GM12878 (cell line): ENCODE measurements at regions not wholly inside any gene's neighbourhood (a gene's known extent, or its start where the extent isn't known, plus 50 kb on each side); places are given as distances from the start of the nearest gene placed in this dataset.

ENCODE experiments used
- ATAC-seq: fragments of 200-7000 bp; cut with Tn5 transposase; 3 replicates; pipeline ENCODE4 v1.9.1; 2020; ENCODE audit warnings: mild to moderate bottlenecking, moderate library complexity
- BruUV-seq: library from RNA; stranded (reverse); fragments of 400-500 nt; replicated peaks from 2 replicates; lab custom pipeline; 2021; lab: Mats Ljungman, UMichigan
- CTCF ChIA-PET: fragments of 300-600 bp; sonication (Branson Sonifier 250); formaldehyde crosslinking; extraction: SDS; loops from one replicate; lab custom pipeline; 2021; ENCODE audit warnings: inconsistent platforms; lab: Yijun Ruan, JAX
- POLR2A ChIA-PET: fragments of 350-600 bp; formaldehyde crosslinking; extraction: SDS; loops from one replicate; lab custom pipeline; 2021; ENCODE audit warnings: inconsistent platforms; lab: Charles Lee
- RAD21 ChIA-PET: fragments of 300-600 bp; sonication (Branson Sonifier 250); formaldehyde crosslinking; loops from one replicate; lab custom pipeline; 2023; ENCODE audit warnings: antibody characterized with exemption; ENCODE audit not compliant: unreplicated experiment; lab: Charles Lee
- SMC1A ChIA-PET: fragments of 300-600 bp; sonication (Branson Sonifier 250); formaldehyde crosslinking; loops from one replicate; lab custom pipeline; 2023; ENCODE audit not compliant: unreplicated experiment, uncharacterized antibody; lab: Charles Lee
- DNase-seq: peaks from one replicate; pipeline ENCODE4 v3.0.0-alpha.2; 2011; ENCODE audit warnings: low read depth, low spot score
- FAIRE-seq: peaks from 3 replicates; lab custom pipeline; 2011; peaks lifted over from hg19 to GRCh38; lab: Jason Lieb, UNC
- H2AFZ ChIP-seq: 2 replicates; pipeline ENCODE4 v1.6.0; 2011; ENCODE audit warnings: low read depth, low read length, control low read depth; ENCODE audit not compliant: control insufficient read depth
- H3K27ac ChIP-seq: 2 replicates; pipeline ENCODE4 v1.5.1; 2011; ENCODE audit warnings: control low read depth; ENCODE audit not compliant: control insufficient read depth, insufficient read depth
- H3K27me3 ChIP-seq, 2 experiments: replicated peaks in 1 of 2; 2 replicates each; pipeline versions ENCODE4 v1.6.0 to v1.6.1; 2011; ENCODE audit warnings: low read length in 1 of 2; ENCODE audit not compliant: control insufficient read depth in 2 of 2, insufficient read depth in 2 of 2
- H3K36me3 ChIP-seq, 2 experiments: 2 replicates each; pipeline ENCODE4 v1.5.1; 2011; ENCODE audit warnings: low read length in 1 of 2; ENCODE audit not compliant: control insufficient read depth in 2 of 2, insufficient read depth in 2 of 2
- H3K4me1 ChIP-seq: 2 replicates; pipeline ENCODE4 v1.6.1; 2011; ENCODE audit warnings: mild to moderate bottlenecking, low read length, moderate library complexity, mixed read lengths; ENCODE audit not compliant: control insufficient read depth, insufficient read depth
- H3K4me2 ChIP-seq: 2 replicates; pipeline ENCODE4 v1.6.0; 2011; ENCODE audit warnings: control low read depth; ENCODE audit not compliant: control insufficient read depth, insufficient read depth
- H3K4me3 ChIP-seq: fragments of 200-600 bp; sonication (generic); 2 replicates; pipeline ENCODE4 v1.5.1; 2016
- H3K79me2 ChIP-seq: 2 replicates; pipeline ENCODE4 v1.6.0; 2011; ENCODE audit warnings: low read length; ENCODE audit not compliant: control insufficient read depth, insufficient read depth
- H3K9ac ChIP-seq: 2 replicates; pipeline ENCODE4 v1.8.0; 2011; ENCODE audit warnings: low read length, control low read depth, mixed read lengths; ENCODE audit not compliant: control insufficient read depth, insufficient read depth
- H3K9me3 ChIP-seq: replicated peaks from 3 replicates; pipeline ENCODE4 v1.5.1; 2011; ENCODE audit warnings: mild to moderate bottlenecking, low read length; ENCODE audit not compliant: control insufficient read depth, insufficient read depth
- H4K20me1 ChIP-seq: 2 replicates; pipeline ENCODE4 v1.6.0; 2011; ENCODE audit not compliant: control insufficient read depth, insufficient read depth
- BCL11A ChIP-seq: IDR thresholded peaks from 2 replicates; pipeline ENCODE4 v1.6.1; 2011; ENCODE audit warnings: low read depth, low read length
- BCL3 ChIP-seq: IDR thresholded peaks from 2 replicates; pipeline ENCODE4 v1.6.1; 2011; ENCODE audit warnings: borderline replicate concordance, low read depth, mild to moderate bottlenecking, moderate library complexity, low read length; ENCODE audit not compliant: insufficient read depth, poor library complexity, severe bottlenecking
- BRCA1 ChIP-seq: IDR thresholded peaks from 2 replicates; pipeline ENCODE4 v1.6.1; 2011; ENCODE audit warnings: low read depth, low read length, improper control_type of control experiment
- CEBPB ChIP-seq, 2 experiments: fragments of 150-350 bp in 1 of 2; IDR thresholded peaks; 2 replicates each; pipeline ENCODE4 v1.6.1; 2012 to 2014; ENCODE audit warnings: low read depth in 2 of 2, low read length in 2 of 2, borderline replicate concordance in 1 of 2, inconsistent platforms in 1 of 2
- GATAD2B ChIP-seq: fragments of 450-650 bp; conservative IDR thresholded peaks from 2 replicates; pipeline ENCODE4 v1.6.1; 2017; ENCODE audit warnings: low read depth, mild to moderate bottlenecking, moderate library complexity
- IRF4 ChIP-seq: IDR thresholded peaks from 2 replicates; pipeline ENCODE4 v1.6.1; 2011; ENCODE audit warnings: low read depth, low read length
- NFIC ChIP-seq: IDR thresholded peaks from 2 replicates; pipeline ENCODE4 v1.6.1; 2012; ENCODE audit warnings: low read depth, mild to moderate bottlenecking, inconsistent platforms, low read length, moderate library complexity
- NR2C2 ChIP-seq: IDR thresholded peaks from 2 replicates; pipeline ENCODE4 v1.6.1; 2011; ENCODE audit warnings: borderline replicate concordance, low read depth; ENCODE audit not compliant: control insufficient read depth, insufficient read length
- PAX5 ChIP-seq: IDR thresholded peaks from 2 replicates; pipeline ENCODE4 v1.6.1; 2011; ENCODE audit warnings: low read depth, low read length, borderline replicate concordance
- PAX8 ChIP-seq: fragments of 450-650 bp; IDR thresholded peaks from 2 replicates; pipeline ENCODE4 v1.6.1; 2017; ENCODE audit warnings: mild to moderate bottlenecking, moderate library complexity
- SMAD1 ChIP-seq: fragments of 450-650 bp; IDR thresholded peaks from 2 replicates; pipeline ENCODE4 v1.6.1; 2018; ENCODE audit warnings: mild to moderate bottlenecking, low read depth; ENCODE audit not compliant: partially characterized antibody
- SP1 ChIP-seq: IDR thresholded peaks from one replicate; pipeline ENCODE4 v1.6.1; 2011; ENCODE audit warnings: low read depth, low read length
- SRF ChIP-seq, 2 experiments: IDR thresholded peaks; 2 replicates each; pipeline ENCODE4 v1.6.1; 2011; ENCODE audit warnings: low read depth in 2 of 2, low read length in 2 of 2, mild to moderate bottlenecking in 1 of 2, moderate library complexity in 1 of 2
- SUPT20H ChIP-seq: IDR thresholded peaks from 2 replicates; pipeline ENCODE4 v1.6.1; 2011; ENCODE audit warnings: low read depth, mild to moderate bottlenecking, low read length, moderate library complexity, borderline replicate concordance; ENCODE audit not compliant: control insufficient read depth
- YBX1 ChIP-seq: fragments of 450-650 bp; IDR thresholded peaks from 2 replicates; pipeline ENCODE4 v1.6.1; 2016; ENCODE audit warnings: antibody characterized with exemption
- ZNF217 ChIP-seq: fragments of 450-650 bp; IDR thresholded peaks from 2 replicates; pipeline ENCODE4 v1.6.1; 2017; ENCODE audit warnings: antibody characterized with exemption, mild to moderate bottlenecking
- ZNF622 ChIP-seq: fragments of 450-650 bp; IDR thresholded peaks from 2 replicates; pipeline ENCODE4 v1.6.1; 2017; ENCODE audit warnings: mild to moderate bottlenecking, inconsistent platforms
- ZSCAN29 ChIP-seq: fragments of 450-650 bp; IDR thresholded peaks from 2 replicates; pipeline ENCODE4 v1.6.1; 2017; ENCODE audit warnings: mild to moderate bottlenecking, moderate library complexity
- WGBS: methylation state at CpG from one replicate; pipeline ENCODE4 v1.1.6; 2016; ENCODE audit warnings: low lambda C conversion rate; ENCODE audit not compliant: insufficient replicate concordance, insufficient coverage; ENCODE audit errors: missing lambda C conversion rate; 5-methylcytosine and 5-hydroxymethylcytosine counted together
- in situ Hi-C: fragments of 300-500 bp; cut with MboI; formaldehyde crosslinking; loops from 9 replicates; pipeline ENCODE4 v1.14.3; 2018; ENCODE audit warnings: mixed read lengths
- intact Hi-C: fragments of 100-400 bp; cut with micrococcal nuclease; formaldehyde crosslinking; loops from one replicate; pipeline ENCODE4 v1.14.2; 2022; ENCODE audit not compliant: unreplicated experiment
- TF ChIP-seq, protein P1 (sequence below): fragments of 450-650 bp; conservative IDR thresholded peaks from 2 replicates; pipeline ENCODE4 v1.6.1; 2017; ENCODE audit warnings: mild to moderate bottlenecking, moderate library complexity

GRCh38 chr1:209404577-209404976 lies 178.9 kb upstream of the CAMK1G start:
- 49% methylated on average over 3 of the region's 3 CpGs for WGBS
- no peak for FAIRE-seq
- in situ Hi-C loops (no loop called here), intact Hi-C loops (no loop called here)
- H3K9me3 ChIP-seq: no peaks in the 10 kb centered on the region
- CTCF ChIA-PET: interaction anchor here (0.9 kb wide), 1 partner anchor 155 kb away, joined by 4 read pairs; no protein-coding TSS in a partner anchor
- RAD21 ChIA-PET: interaction anchor here (0.9 to 1.2 kb wide), 4 partner anchors 18 to 50 kb away, joined by 3 read pairs; no protein-coding TSS in a partner anchor
- H4K20me1 ChIP-seq: no peaks in the 10 kb centered on the region
- no peak overlapping the region for H3K27ac ChIP-seq
- H3K36me3 ChIP-seq: no peaks in the 10 kb centered on the region
- H3K4me2 ChIP-seq: no peak overlapping the region
- no peaks in the 10 kb centered on the region for H3K79me2 ChIP-seq
- no peak for DNase-seq
- no peak; the same call in 2 of the 3 replicates for ATAC-seq
- no peak overlapping the region for H3K4me3 ChIP-seq
- H2AFZ ChIP-seq: no peak overlapping the region
- POLR2A ChIA-PET: interaction anchor here (1.8 kb wide), 1 partner anchor 17 kb away, joined by 7 read pairs; no protein-coding TSS in a partner anchor
- no TSS peak for BruUV-seq
- H3K9ac ChIP-seq: no peak overlapping the region
- SMC1A ChIA-PET: interaction anchor here (1.0 to 2.0 kb wide), 3 partner anchors 12 to 22 kb away, joined by 3 to 7 read pairs (median 3); no protein-coding TSS in a partner anchor
- H3K4me1 ChIP-seq: no peaks in the 10 kb centered on the region
- 0 out of 4 replicates have a peak, but pooled peaks cover 0 to 2% of the 10 kb centered on the region in 2 experiments for H3K27me3 ChIP-seq
- no peak for TF ChIP-seq SMAD1
- TF ChIP-seq SRF (IDR thresholded peaks at IDR 0.05; ENCODE audit: low read depth in 2 of 2, low read length in 2 of 2): no peak
- TF ChIP-seq BCL3: no peak
- TF ChIP-seq NFIC: no peak
- no peak for TF ChIP-seq ZNF217
- no peak for TF ChIP-seq ZSCAN29
- no peak for TF ChIP-seq BCL11A
- no peak for TF ChIP-seq IRF4
- TF ChIP-seq SP1: no peak
- TF ChIP-seq YBX1: no peak
- no peak for TF ChIP-seq SUPT20H
- TF ChIP-seq GATAD2B: no peak
- no peak for TF ChIP-seq ZNF622
- TF ChIP-seq CEBPB (IDR thresholded peaks at IDR 0.05; ENCODE audit: borderline replicate concordance in 1 of 2, low read depth in 2 of 2, low read length in 2 of 2): no peak
- no peak for TF ChIP-seq PAX8
- TF ChIP-seq BRCA1: no peak
- TF ChIP-seq NR2C2: no peak
- TF ChIP-seq PAX5: no peak
- TF ChIP-seq, protein P1, sequence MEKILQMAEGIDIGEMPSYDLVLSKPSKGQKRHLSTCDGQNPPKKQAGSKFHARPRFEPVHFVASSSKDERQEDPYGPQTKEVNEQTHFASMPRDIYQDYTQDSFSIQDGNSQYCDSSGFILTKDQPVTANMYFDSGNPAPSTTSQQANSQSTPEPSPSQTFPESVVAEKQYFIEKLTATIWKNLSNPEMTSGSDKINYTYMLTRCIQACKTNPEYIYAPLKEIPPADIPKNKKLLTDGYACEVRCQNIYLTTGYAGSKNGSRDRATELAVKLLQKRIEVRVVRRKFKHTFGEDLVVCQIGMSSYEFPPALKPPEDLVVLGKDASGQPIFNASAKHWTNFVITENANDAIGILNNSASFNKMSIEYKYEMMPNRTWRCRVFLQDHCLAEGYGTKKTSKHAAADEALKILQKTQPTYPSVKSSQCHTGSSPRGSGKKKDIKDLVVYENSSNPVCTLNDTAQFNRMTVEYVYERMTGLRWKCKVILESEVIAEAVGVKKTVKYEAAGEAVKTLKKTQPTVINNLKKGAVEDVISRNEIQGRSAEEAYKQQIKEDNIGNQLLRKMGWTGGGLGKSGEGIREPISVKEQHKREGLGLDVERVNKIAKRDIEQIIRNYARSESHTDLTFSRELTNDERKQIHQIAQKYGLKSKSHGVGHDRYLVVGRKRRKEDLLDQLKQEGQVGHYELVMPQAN: no peak
